GM18498 (cell line): ENCODE measurements at regions not wholly inside any gene's neighbourhood (a gene's known extent, or its start where the extent isn't known, plus 50 kb on each side); places are given as distances from the start of the nearest gene placed in this dataset.

ENCODE experiments used
- ATAC-seq: cut with Tn5 transposase; IDR thresholded peaks from one replicate; pipeline ENCODE4 v1.9.1; 2021; ENCODE audit warnings: mild to moderate bottlenecking, moderate library complexity; ENCODE audit not compliant: unreplicated experiment

DNA sequence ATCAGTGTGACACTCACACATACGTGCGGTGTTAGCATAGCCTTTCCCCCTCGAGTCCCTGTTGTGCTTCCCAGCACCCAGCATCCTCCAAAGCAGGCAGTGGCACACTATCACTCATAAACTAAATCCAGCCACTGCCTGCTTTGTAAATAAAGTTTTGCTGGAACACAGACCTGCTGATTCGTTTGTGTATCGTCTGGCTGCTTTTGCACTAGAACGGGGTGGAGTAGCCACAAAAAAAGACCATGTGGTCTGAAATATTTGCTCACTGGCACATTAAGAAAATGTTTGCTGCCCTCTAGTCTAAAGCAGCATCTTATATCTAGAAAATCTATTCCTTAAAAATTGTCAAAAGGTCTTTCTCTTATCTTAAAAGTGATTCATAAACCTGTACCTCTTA is 341.2 kb upstream of the ZFHX3 start:
- ATAC-seq = no peak

DNA sequence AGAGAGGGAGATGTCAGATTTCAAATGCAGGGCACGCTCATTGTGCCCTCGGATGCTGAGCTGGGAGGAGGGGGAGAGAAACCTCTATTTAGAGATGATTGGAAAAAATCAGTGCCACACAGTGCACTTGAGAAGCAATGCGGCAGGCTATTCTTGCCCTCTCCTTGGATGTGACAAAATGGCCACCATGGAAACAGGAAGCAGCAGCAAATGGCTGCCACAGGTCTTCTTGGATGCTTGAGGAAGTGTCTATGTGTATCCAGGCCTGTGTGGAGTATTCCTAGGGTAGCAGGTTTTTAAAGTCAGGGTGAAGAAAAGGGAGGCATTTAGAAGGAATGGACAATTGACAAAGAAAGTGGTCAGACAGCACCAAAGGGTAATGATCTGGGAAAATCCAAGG is 340.1 kb upstream of the ZFHX3 start:
- no peak for ATAC-seq

DNA sequence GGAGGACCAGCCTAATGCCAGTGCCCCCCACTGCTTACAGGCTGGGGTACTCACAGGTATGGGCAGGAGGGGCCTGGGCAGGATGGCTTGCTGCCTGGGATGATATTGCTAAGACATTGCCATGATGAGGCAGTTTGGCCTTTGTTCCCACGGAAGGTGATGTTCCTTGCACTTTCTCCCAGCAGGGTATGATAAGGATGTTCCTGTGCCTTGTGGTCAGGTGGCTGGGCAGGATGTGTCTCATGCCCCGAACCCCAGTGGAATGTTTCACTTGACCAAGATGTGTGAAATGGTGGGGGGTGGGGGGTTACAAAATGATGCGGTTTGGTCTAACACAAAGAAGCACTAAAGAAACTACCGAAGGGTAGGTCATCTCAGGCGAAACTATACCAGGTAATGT is 337.8 kb upstream of the ZFHX3 start:
- no peak for ATAC-seq

DNA sequence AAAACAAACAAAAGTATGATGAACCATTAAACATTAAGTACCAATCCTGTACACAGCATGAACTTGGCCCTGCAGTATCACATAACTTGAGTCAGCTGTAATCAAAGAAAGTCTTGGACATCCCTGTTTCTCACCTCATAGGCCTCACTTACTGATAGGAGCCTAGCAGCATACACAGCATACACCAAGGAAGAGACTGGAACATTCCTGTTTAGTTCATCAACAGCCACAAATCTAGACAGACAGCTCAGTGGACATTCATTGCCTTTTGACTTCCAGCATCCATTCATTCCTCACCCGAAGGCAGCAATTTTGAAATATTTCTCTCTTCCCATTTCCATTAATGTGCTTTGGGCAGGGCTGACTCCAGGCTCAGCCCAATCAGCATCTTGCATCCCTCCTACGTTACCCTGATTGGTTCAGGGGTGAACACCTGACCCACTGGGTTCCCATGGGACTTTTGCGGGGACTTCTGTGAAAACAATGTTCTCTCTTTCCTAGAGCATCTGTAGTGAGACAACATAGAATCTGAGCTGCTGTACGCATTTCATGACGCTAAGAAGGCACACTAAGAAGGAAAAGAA is 336.7 kb upstream of the ZFHX3 start:
- no peak for ATAC-seq

DNA sequence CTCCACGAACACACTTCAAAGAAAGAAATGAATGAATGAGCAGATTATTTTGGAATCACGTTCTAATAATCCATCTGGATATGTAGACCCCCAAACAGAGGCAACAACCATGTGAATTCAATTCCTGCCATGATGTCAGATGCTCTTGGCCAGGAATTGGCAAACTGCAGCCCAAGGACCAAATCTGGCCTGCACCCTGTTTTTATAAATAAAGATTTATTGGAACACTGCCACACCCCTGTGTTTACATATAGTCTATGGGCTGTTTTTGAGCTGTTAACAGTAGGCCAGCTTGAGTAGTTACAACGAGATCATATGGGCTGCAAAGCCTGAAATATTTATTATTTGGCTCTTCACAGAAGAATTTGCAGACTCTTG is 336.0 kb upstream of the ZFHX3 start:
- ATAC-seq = no peak

DNA sequence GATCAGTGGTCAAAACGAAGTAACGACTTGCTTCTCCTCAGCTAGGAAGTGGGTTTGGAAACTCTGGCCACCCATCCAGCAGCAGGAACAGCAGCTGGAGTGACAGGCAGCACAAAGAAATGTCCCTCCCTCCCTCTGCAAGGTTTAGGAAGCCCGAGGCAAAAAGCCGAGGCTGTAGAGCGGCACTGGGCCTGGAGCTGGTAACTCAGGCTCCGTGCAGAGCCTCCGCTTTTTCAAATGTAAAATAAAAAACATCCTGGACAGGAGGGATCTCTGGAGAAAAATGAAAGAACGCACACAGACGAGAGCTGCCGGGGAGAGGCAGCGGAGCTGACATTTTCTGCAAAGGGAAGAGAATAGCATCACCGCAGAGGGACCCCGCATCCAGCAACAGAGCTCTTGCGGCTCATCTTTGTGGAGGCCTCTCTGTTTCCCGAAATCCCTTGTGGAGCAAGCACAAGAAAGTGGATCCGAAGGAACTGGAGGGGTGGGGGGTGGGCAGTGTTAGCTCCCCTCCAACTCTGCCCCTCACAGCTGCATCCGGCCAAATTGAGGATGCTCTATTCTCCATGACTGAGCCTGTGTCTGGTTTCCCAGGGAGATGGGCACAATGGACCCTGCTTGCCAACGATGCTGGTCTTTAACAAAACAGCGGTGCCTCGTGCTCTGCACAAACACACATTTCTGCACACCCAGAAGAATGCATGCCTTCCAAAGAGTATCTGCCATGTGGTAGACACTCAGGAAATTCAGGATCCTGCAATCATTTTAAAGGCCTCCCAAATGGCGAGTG is 335.5 kb upstream of the ZFHX3 start:
- no peak for ATAC-seq

DNA sequence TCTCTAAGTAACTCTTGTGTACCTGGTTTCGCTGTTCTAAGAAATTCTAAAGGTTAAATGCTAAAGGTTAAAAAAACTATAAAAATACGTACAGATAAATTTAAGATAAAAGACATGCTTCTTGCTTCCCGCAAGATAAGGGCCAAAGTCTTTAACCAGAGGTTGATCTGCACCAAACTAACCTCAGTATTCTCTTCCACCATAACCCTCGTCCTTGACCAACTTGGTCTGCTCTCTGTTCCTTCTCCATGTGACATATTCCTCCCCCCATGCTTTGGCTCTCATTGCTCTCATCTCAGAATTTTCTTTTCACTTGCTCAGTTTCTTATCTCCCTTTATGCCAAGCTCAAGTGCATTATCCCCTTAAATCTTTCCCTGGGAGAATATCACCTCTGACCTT is 330.5 kb upstream of the ZFHX3 start:
- no peak for ATAC-seq

DNA sequence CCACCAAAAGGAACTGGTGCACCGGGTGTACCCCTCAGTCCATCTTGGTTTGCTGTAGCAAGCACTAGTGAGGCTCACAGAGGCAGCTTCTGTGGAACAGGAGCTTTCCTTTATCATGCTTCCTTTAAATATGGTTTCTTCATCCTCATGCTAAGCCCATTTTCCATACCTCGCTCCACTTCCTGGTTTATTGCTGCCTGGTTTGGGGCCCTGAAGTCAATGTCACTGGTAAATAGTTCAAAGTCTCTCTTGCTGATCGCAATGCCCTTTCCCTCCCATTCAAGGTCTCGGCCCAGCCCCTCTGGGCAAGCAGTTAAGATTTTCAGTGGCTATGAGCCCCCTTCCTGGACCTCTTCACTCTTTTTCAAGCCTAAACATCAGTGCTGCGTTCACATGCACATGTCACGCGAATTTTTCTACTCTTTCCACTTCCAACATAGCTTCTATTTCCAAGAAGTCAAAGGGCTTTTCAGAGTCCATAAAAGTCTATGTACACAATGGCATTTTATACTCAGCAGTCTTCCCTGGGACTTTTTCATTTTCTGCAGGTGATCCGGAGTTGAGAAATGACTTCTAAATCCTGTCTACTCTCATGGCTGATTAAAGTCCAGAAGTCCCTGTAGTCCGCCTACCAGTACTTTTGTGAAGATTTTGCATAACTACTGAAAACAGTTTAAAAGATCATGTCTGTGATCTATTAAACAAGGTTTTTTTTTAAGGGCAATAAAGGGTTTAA is 323.8 kb upstream of the ZFHX3 start:
- no peak for ATAC-seq

DNA sequence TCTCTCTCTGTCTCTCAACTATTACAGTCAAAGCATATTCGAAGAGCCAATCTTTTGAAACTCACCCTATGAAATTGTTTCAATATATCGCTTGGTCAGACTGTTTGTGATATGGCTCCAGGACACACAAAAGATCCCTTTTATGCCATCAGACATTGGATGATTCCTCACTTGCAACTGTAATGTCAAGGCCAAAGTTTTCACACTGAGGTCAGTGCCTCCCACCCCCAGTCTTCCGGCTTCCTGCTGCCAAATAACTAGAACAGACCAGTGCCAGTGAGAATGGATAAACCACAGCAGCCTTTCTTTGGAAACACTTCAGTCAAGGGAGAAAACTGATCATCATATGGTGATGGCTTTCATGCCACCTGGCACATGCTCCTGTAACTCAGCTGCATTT is 321.9 kb upstream of the ZFHX3 start:
- no peak for ATAC-seq

DNA sequence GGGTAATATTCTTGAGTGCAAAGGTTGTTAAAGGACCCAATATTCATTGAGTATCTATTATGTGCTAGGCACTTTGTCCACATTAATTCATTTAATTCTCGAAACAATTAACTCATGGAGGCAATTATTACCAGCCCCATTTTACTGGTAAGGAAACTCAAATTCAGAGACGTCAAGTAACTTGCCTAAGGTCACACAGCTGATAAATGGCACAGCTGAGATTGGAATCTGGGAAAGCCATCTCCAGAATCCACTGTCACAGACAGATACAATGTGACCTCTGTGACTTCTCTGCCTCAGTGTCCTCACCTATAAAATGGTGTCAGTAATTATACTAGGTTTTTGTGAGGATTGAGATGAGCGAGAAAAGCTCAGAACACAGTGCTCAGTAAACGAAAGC is 320.8 kb upstream of the ZFHX3 start:
- ATAC-seq = no peak

DNA sequence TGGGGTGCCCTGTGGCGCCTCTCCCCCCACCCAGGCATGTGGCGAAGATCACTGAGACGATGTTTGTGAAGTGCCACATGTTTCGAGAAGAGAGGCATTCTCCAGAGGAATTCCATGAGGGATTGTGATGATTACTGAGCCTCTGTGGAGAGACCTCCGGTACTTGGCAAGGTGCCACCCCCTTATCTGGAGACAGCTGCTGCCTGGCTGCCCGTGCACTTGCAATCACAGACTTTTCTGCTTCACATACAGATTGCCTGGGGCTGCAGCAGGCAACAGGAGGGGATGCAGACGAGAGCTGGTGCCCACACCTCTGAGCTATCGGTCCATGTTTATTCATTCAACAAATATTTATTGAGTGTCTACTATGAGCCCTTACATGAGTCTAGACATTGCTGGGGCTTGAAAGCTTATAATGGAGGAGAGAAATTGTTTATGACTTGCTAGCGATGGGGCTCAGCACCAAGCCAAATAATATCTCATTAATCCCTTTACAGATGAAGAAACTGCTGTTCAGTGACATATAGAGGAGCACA is 317.2 kb upstream of the ZFHX3 start:
- ATAC-seq = no peak

DNA sequence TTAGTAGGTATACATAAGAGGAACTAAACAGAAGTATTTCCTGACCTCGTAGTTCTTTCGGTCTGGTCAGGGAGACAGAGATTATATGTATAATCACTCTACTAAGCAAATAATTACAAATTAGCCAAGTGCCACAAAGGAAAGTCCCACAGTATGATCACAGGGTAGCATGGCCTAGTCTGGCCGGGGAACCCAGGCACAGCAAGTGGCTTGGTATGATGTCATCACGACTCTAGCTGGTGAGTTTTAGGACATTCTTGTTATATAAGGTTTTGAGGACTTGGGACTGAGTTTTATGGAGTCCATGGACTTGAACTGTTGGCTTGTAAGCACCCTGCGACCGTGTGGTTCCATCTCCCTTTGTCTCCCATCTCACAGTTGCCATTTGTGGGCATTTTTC is 316.5 kb upstream of the ZFHX3 start:
- no peak for ATAC-seq

DNA sequence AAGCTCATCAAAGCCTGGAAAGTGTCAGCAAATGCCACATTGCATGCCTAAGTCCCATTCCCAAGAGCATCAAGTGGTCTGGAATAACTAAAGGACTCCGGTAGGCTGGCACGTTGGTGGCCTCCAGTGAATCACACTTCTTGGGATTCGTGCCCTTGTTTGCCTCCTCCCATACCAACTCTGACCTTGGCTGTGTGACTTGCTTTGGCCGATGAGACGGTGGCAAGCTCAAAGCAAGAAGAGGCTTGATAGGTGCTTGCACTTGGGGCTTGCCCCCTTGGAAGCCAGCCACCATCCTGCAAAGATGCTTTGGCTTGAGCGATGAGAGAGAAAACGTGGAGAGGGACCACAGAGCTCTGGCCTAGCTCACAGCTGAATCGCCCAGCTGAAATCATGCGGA is 313.1 kb upstream of the ZFHX3 start:
- no peak for ATAC-seq

DNA sequence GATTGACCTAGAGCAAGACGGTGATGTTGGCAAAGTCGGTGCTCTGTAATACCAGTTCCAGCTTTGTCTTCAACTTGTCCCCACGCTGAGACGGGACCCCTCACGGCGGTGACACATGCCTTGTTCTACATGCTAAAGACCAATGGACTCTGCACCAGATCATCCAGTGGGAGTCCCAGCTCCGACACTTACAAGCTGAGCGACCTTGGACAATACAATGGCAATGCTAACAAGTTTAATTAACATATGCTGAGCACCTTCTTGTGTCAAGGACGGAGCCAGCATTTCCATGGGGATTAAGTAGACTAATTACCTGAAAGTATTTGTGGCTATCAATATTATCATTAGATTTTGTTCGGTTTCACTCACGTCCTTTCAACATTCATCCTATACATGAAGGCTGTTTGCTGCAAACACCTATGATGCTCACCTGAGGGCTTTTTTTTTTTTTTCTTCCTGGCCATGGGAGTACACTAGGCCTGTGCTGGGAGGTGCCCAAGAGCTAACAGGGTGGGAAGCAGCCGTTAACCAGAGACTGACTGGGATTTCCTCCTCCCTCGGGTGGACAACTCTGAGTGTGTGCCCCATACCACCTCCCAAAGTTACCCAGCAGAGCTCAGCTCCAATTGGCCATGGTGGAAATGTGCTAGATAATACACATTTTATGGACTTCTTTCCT is 308.6 kb upstream of the ZFHX3 start:
- no peak for ATAC-seq

DNA sequence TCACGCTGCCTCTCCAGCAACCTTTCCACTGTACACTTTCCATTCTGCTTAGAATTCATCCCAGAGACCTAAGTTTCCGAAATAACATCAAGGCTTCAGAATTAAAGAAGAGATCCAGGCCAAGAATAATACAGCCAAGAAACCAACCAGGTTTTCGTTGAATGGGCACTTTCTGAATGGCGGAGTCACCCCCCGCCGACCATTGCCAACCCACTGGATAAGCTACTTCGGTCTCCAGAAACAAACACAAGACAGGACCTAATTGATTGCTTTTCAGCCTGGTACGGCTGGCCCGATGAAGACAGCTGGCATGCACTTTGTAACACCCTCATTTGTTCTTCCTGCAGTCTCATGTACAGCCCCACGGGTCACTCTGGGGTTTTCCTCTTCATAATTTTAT is 308.1 kb upstream of the ZFHX3 start:
- ATAC-seq = no peak

DNA sequence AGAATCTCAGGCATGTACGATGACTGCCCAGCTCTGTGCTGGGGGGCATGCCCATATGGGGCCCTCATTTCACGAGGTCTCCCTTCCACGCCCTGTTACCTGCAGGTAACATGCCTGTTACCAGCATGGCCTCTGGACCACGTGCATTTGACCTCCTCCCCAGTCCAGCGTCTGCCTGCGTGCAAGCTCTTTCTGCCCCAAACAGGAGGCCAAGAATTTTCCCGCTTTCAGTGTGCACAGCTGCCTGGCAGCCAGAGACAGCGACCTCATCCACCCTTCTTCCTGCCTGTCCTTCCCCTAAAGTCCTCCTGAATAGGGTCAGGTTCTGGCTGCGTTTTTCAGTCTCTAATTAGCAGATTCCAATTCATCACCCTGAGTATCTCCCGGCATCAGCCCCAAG is 306.5 kb upstream of the ZFHX3 start:
- ATAC-seq = no peak

DNA sequence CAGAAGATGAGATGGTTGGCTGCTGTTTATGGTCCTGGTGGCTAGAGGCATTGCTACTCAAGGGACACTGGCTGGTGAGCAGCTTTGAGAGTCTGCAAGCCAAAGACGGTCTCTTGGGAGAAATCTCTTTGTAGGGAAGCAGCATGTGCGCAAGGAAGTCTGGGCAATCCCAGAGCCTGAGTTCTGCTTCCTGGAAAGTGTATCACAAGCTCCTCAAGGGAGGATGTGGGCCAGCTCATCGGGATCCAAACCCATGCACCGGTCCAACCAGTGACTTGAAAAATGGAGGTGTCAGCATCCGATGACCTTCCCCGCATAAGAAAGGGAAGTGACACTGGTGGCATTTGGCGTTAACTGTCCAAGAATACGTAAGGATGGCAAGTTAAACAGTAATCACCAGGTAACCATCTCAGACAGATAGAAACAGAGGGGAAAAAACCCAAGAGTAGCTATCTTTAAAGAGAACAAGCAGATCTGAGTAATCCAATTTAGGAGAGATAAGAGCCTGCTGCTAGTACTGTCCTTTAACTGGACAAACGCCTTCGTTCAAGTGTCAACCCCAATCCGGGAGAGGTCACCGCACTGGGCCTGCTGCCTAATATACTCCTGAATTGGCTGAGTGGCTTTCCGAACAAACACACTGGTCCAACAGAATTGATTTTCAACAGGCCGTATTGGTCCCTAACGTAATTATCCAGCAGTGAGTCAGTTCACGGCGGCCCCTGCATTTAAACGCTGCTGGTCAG is 303.0 kb upstream of the ZFHX3 start:
- no peak for ATAC-seq

DNA sequence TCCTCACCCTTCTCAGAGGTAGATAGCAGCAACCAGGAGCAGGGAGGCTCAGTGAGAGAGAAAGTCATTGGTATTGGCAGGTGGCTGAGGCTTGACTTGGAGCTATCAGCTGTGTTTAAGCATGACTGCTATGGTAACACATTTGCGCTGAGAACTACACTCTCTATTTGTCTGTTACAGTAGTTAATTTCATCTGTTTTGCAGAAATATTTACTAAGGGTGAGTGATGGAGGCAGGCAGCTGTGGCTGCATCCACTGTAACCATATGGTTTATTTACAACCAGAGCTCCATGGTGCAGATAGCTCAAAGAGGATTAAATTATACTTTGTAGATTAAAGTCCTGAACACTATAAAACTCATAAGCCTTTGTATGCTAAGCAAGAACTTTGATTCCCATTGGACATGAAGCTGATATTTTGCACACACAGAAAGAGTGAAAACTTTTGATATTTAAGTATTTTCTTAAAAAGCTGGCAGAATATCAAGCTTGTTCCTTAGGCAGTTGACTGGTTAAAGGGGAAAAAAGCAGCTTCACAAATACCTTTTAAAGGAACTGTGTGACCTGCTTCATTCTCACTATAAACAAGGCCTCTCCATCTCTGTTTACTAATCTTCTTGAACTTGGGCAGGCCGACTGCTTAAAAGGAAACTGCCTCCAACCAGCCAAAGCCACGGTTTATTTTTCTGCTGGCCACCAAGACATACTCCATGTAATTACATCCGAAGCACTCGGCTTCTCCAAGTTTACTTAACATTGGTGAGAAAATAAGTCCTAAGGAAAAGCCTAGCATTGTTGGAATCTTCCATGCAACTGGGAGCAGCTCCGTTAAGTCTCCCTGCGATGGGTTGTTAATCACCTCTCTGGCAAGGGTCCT is 299.8 kb upstream of the ZFHX3 start:
- ATAC-seq = no peak

DNA sequence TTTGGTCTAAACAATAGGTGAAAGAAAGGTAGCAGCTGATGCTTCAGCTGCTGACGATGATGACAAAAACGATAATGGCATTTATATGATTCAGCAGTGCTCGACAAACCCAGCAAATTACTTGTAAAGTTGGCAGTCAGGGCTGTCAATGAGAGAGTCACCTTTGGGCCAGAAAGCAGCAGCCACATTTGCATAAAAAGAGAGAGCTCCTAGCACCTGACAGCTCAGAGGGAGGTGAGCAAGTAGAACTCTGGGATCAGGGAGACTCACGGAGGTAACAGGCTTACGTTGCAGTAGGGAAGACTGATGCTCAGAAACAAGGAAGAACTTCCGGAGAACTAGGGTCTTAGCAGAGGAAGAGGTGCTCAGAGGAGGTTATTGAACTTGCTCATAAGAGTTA is 291.9 kb upstream of the ZFHX3 start:
- ATAC-seq = no peak
